IPS DF 6.9 (cell line): ENCODE measurements at regions not wholly inside any gene's neighbourhood (a gene's known extent, or its start where the extent isn't known, plus 50 kb on each side); places are given as distances from the start of the nearest gene placed in this dataset.

Source experiments
- DNase-seq: peaks from one replicate; pipeline ENCODE4 v3.0.0-alpha.2; 2013; ENCODE audit warnings: low read depth, low spot score
- H3K27ac ChIP-seq: one replicate; pipeline ENCODE4 v1.5.1; 2013; ENCODE audit warnings: low read length, control low read depth
- H3K27me3 ChIP-seq: 2 replicates; pipeline ENCODE4 v1.6.1; 2013; ENCODE audit warnings: mild to moderate bottlenecking, low read length; ENCODE audit not compliant: control insufficient read depth, insufficient read depth
- H3K36me3 ChIP-seq: 2 replicates; pipeline ENCODE4 v1.6.1; 2013; ENCODE audit warnings: low read length; ENCODE audit not compliant: control insufficient read depth, insufficient read depth
- H3K4me1 ChIP-seq: 2 replicates; pipeline ENCODE4 v1.6.1; 2013; ENCODE audit warnings: low read length; ENCODE audit not compliant: control insufficient read depth, insufficient read depth
- H3K4me3 ChIP-seq: 2 replicates; pipeline ENCODE4 v1.5.1; 2013; ENCODE audit warnings: mild to moderate bottlenecking, low read length
- H3K9me3 ChIP-seq: 2 replicates; pipeline ENCODE4 v1.6.1; 2013; ENCODE audit warnings: low read length, inconsistent platforms; ENCODE audit not compliant: control insufficient read depth, insufficient read depth
- WGBS: extraction: QIAGEN DNeasy Blood & Tissue Kit; methylation state at CpG from one replicate; pipeline ENCODE4 v1.1.7; 2013; ENCODE audit warnings: mixed read lengths, missing lambda C conversion rate; ENCODE audit not compliant: insufficient read length, insufficient coverage; 5-methylcytosine and 5-hydroxymethylcytosine counted together

DNA sequence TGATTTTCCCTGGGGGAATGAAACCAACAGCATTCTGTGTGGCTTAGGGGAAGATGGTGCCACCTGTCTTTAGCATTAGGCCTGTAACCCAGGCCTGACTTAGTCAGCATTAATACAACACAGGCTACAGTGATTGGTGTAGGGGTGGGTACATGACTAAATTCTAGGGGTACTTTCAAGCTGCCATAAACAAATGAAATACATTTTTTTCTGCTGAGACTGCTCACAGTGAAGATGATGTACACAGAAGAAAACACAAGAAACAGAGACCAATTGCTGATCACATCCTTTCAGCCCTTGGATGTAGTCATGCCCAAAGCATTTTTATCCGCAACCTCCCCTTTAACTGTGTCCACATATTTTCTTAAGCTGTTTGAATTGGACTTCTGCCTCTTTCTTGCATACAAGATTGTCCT is 527.2 kb downstream of the KCTD16 start:
- DNase-seq, result no peak
- Histone ChIP-seq H3K27ac (no peak overlapping the region), H3K9me3 (no peaks in the 10 kb centered on the region), H3K27me3 (no peaks in the 10 kb centered on the region), H3K4me3 (no peak overlapping the region), H3K4me1 (no peaks in the 10 kb centered on the region; the same call in 1 of the 2 replicates), H3K36me3 (no peaks in the 10 kb centered on the region)
- no CpG with 5 or more reads among the region's 1 CpG for WGBS

DNA sequence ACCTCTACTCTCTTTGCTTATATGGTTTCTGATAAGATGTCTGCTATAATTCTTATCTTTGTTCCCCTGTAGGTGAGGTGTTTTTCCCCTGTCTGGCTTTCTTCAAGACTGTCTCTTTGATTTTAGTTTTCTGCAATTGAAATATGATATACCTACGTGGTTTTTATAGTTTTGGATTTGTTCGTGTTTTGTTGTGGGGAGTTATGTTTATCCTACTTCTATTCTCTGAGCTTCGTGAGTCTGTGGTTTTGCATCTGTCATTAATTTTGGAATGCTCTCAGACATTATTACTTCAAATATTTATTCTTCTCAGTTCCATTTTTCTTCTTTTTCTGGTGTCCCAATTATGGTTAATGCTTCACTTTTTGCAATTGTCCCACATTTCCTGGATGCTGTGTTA is 521.3 kb downstream of the KCTD16 start:
- no peaks in the 10 kb centered on the region for H3K4me1 ChIP-seq
- H3K4me3 ChIP-seq, result no peak overlapping the region
- no peak for DNase-seq
- H3K36me3 ChIP-seq, result no peaks in the 10 kb centered on the region
- H3K27me3 ChIP-seq, result no peaks in the 10 kb centered on the region
- 100% methylated on average over 2 of the region's 3 CpGs for WGBS
- H3K27ac ChIP-seq, result no peak overlapping the region
- H3K9me3 ChIP-seq, result no peaks in the 10 kb centered on the region

DNA sequence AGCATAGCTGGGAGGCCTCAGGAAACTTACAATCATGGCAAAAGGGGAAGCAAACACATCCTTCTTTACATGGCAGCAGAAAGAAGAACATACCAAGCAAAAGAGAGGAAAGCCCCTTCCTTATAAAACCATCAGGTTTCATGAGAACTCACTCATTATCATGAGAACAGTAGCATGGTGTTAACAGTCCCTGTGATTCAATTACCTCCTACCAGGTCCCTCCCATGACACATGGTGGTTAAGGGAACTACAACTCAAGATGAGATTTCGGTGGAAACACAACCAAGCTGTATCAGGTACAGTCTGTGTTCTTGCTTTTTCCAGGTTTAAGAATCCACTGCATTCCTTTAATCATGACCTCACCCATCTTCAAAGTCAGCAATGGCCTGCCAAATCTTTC is 514.2 kb downstream of the KCTD16 start:
- Histone ChIP-seq H3K4me1 (no peaks in the 10 kb centered on the region), H3K9me3 (no peaks in the 10 kb centered on the region), H3K36me3 (no peaks in the 10 kb centered on the region), H3K4me3 (no peak overlapping the region), H3K27me3 (no peaks in the 10 kb centered on the region), H3K27ac (no peak overlapping the region)
- DNase-seq, result no peak
- no CpG with 5 or more reads among the region's 1 CpG for WGBS

DNA sequence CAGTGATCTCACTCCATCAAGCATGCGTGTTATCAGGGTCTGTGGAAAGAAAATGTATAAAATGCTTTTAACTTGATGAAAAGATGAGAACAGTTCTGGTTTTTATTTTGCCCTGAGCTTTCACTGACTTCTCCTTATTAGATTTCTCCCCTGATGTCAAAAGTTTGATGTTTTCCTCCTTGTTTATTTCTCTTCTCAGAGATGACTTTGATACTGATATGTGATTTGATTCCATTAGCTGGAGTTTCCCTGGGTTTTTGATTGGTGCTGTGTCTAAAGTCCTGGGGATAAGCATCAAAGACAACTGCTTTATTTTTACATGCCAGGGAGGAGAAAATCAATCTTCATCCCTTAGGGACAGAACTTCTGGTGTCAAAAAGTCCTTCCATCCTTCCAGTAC is 510.0 kb downstream of the KCTD16 start:
- Histone ChIP-seq H3K36me3 (no peaks in the 10 kb centered on the region), H3K4me3 (no peak overlapping the region), H3K27ac (no peak overlapping the region), H3K9me3 (no peaks in the 10 kb centered on the region), H3K27me3 (no peaks in the 10 kb centered on the region), H3K4me1 (no peaks in the 10 kb centered on the region)
- WGBS, result no CpG with 5 or more reads among the region's 1 CpG
- no peak for DNase-seq

DNA sequence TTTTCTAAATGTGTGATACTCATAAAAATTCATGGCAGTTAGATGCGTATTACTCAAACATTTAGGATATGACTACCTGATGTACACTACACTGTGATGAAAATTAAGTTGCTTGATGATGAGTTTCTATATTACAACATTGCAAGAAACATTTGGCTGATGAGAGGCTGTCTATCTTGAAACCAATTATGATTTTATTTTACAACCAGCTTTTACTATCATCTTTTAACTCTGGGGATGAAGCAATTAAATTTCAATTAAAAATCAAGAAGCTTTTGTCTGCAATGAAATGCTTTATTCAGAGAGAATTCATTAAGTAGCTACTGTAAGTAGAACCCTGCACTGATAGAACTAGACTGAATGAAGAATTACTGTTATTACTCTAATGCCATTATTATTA is 500.4 kb downstream of the KCTD16 start:
- no peak overlapping the region for H3K4me3 ChIP-seq
- WGBS, result no CpG with 5 or more reads among the region's 1 CpG

DNA sequence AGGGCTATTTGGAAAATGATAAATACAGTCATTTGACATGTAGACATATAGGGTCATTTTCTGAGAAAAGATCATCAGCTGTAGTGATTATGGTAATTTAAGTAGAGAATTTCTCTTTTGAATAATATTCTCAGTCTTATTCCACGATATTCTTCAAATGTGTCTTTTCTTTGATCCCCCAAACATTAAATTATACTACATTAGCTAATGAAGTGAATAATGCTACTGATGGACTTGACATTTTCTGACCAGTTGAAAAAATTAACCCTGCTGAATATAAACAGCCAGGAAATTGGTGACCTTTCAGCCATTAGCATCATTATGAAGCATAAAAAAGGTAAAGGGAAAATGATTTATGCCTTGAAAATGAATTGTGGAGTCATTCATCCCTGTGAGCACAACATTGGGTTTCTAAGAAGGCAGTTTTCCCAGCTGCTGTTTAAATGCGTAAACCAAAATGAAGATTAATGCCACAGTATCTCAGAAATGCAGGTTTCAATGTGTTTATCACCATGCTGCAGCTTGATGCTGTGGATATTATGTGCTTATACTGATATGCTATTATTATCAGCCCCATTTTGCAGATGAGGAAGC is 489.1 kb downstream of the KCTD16 start:
- Histone ChIP-seq H3K9me3 (no peaks in the 10 kb centered on the region), H3K4me1 (no peaks in the 10 kb centered on the region), H3K4me3 (no peak overlapping the region), H3K36me3 (no peaks in the 10 kb centered on the region), H3K27me3 (no peaks in the 10 kb centered on the region), H3K27ac (no peak overlapping the region)
- WGBS, result no CpG with 5 or more reads among the region's 2 CpGs
- DNase-seq, result no peak

More for the DNA sequence above, 500.4 kb downstream of the KCTD16 start:
- no peaks in the 10 kb centered on the region for H3K9me3 ChIP-seq
- no peaks in the 10 kb centered on the region for H3K4me1 ChIP-seq
- no peak for DNase-seq
- H3K36me3 ChIP-seq, result no peaks in the 10 kb centered on the region; the same call in 1 of the 2 replicates
- H3K27me3 ChIP-seq, result no peaks in the 10 kb centered on the region
- H3K27ac ChIP-seq, result no peak overlapping the region

DNA sequence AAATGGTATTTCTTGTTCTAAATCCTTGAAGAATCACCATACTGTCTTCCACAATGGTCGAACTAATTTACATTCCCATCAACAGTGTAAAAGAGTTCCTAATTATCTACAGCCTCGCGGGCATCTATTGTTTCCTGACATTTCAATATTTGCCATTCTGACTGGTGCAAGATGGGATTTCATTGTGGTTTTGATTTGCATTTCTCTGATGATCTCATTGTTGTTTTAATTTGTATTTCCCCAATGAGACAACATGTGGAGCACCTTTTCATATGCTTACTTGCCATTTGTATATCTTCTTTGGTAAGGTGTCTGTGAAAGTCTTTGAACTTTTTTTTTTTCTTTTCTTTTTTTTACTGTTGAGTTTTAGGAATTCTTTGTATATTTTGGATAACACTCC is 473.6 kb downstream of the KCTD16 start:
- H3K27me3 ChIP-seq, result no peaks in the 10 kb centered on the region
- H3K27ac ChIP-seq, result no peak overlapping the region
- no CpG with 5 or more reads among the region's 3 CpGs for WGBS

DNA sequence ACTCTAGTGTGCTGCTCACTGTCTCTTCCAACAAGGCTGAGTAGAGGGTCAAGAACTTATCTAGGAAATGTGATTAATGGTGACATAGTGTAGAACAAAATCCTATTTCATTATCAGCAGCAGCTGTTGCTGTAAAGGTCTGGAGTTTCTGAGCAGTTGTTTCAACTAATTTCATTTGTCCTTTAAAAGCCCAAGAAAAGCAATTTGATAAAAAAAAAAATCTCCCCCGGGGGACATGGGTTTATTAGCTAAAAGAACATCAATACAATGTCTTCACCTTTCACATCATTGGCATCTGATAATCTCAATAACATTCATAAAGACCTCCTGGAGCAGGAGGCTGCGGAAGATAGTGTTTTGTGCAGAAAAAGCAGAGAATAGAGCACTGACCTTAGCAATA is 468.1 kb downstream of the KCTD16 start:
- H3K27me3 ChIP-seq, result no peaks in the 10 kb centered on the region
- no CpG with 5 or more reads among the region's 2 CpGs for WGBS
- H3K9me3 ChIP-seq, result no peaks in the 10 kb centered on the region
- H3K4me1 ChIP-seq, result no peaks in the 10 kb centered on the region
- no peak for DNase-seq
- no peaks in the 10 kb centered on the region for H3K36me3 ChIP-seq
- no peak overlapping the region for H3K27ac ChIP-seq
- no peak overlapping the region for H3K4me3 ChIP-seq

More for the DNA sequence above, 473.6 kb downstream of the KCTD16 start:
- no peak for DNase-seq
- Histone ChIP-seq H3K4me3 (no peak overlapping the region), H3K4me1 (no peaks in the 10 kb centered on the region), H3K36me3 (no peaks in the 10 kb centered on the region), H3K9me3 (no peaks in the 10 kb centered on the region)

DNA sequence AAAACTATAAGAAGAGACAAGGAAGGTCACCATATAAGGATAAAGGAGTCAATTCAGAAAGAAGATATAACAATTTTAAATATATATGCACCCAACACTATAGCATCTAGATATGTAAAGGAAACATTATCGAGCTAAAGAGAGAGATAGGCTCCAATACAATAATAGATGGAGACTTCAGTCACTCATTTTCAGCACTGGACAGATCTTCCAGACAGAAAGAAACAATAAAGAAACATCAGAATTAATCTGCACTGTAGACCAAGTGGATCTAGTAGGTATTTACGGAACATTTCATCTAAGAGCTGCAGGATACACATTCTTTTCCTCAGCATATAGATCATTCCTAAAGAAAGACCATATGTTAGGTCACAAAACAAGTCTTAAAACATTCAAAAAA is 463.5 kb downstream of the KCTD16 start:
- Histone ChIP-seq H3K27me3 (no peaks in the 10 kb centered on the region), H3K4me1 (no peaks in the 10 kb centered on the region), H3K36me3 (no peaks in the 10 kb centered on the region), H3K27ac (no peak overlapping the region), H3K4me3 (no peak overlapping the region), H3K9me3 (no peaks in the 10 kb centered on the region)
- no CpG with 5 or more reads among the region's 2 CpGs for WGBS
- DNase-seq, result no peak

DNA sequence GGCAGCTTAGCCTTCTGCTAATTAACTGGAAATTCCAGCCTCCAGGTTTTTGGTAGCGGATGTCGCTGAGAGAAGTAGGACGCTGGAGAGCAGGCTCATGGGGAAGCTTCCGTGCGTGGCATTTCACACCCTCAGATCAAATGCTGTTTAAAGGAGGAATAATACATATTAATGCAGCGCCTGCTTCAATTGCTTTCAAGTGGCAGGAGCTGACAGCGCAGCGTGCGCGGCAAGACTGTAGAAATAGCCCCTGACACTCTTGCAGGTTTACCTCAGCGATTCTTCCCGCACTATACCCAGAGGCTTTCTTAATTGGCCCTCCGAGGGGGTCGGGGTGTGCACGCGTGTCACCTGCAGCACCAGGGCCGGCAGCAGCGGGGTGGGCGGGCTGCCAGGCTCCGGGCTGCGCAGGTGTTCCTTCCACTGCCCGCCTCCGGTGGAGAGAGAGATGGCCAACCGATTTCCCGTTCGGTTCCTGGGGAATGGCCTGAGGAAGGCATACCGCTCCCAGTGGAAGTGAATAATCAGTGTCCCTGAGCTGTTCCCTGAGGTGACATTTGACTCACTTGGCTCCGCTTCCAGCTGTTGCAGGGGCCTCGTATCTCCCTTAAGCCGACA is 427.9 kb downstream of the KCTD16 start:
- Histone ChIP-seq H3K9me3 (no peaks in the 10 kb centered on the region), H3K36me3 (no peaks in the 10 kb centered on the region), H3K27ac (no peak overlapping the region), H3K27me3 (0 out of 2 replicates have a peak, but pooled peaks cover 2% of the 10 kb centered on the region), H3K4me1 (peaks cover 4% of the 10 kb centered on the region; the same call in 1 of the 2 replicates), H3K4me3 (no peak overlapping the region)
- no peak for DNase-seq
- no CpG with 5 or more reads among the region's 30 CpGs for WGBS

DNA sequence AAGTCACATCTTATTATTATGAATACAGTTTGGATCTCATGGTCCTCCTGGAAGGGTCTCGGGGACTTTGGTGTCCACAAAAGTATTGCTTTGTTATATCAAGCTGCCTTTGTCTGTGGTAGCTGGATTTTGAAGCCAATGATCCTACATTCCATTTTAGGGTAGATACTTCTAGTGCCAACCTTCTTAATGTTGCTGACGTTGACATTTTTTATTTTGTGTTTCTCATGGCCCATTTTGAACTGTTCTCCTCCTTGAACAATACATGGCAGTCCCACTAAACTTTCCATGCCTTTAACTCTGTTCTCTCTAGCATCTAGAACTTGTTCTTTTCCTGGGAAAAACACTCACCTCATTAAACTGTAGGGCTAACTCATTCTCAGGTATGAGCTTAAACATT is 425.8 kb downstream of the KCTD16 start:
- no peak overlapping the region for H3K27ac ChIP-seq
- H3K4me1 ChIP-seq, result peaks cover 4% of the 10 kb centered on the region; the same call in 1 of the 2 replicates
- no peak for DNase-seq

More for the DNA sequence above, 425.8 kb downstream of the KCTD16 start:
- H3K36me3 ChIP-seq, result no peaks in the 10 kb centered on the region
- no CpG with 5 or more reads among the region's 2 CpGs for WGBS
- 0 out of 2 replicates have a peak, but pooled peaks cover 2% of the 10 kb centered on the region for H3K27me3 ChIP-seq
- H3K9me3 ChIP-seq, result no peaks in the 10 kb centered on the region
- no peak overlapping the region for H3K4me3 ChIP-seq
